ENCODE measurements at regions not wholly inside any gene's neighbourhood (a gene's known extent, or its start where the extent isn't known, plus 50 kb on each side); places are given as distances from the start of the nearest gene placed in this dataset.
"Not testable (repeated sequence)": the region's sequence is repeated elsewhere in the genome, so short reads cannot be mapped to it uniquely, and the experiment has no call there.

DNA sequence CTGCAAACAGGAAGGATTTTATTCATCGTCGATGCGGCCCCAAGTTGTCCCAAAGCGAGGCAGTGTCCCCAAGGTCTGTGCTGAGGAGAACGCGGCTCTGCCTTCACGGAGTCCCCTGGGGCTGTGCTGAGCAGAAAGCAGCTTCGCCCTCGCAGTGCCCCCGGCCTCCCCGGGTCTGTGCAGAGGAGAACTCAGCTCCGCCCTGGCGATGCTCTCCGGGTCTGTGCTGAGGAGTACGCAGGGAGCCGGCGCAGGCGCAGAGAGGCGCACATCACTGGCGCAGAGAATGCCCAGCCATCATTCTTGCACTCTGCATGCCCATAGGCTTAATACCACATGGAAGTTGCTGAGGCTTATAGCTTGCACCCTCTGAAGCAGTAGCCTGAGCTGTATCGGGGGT is 285.7 kb downstream of the CCDC74A start:
- H3K27ac ChIP-seq (ENCODE audit: low read length); H3K4me1 ChIP-seq (ENCODE audit: control insufficient read depth, insufficient read depth, low read length); H3K4me3 ChIP-seq (ENCODE audit: low read length); H3K9me3 ChIP-seq (ENCODE audit: control insufficient read depth, low read length); DNase-seq; ATAC-seq; H3K27me3 ChIP-seq (ENCODE audit: control insufficient read depth, insufficient read depth); intact Hi-C loops (cut with DNase I): not testable (repeated sequence)
- 95% methylated on average over 21 of the region's 21 CpGs for WGBS

GRCh38 chr2:131818267-131818973 is 290.7 kb downstream of the CCDC74A start:
- H3K9me3 ChIP-seq (ENCODE audit: control insufficient read depth, low read length); H3K4me3 ChIP-seq (ENCODE audit: low read length); DNase-seq; H3K27me3 ChIP-seq (ENCODE audit: control insufficient read depth, insufficient read depth); H3K27ac ChIP-seq (ENCODE audit: low read length); ATAC-seq; intact Hi-C loops (cut with DNase I); H3K4me1 ChIP-seq (ENCODE audit: control insufficient read depth, insufficient read depth, low read length): not testable (repeated sequence)
- 74% methylated on average over 4 of the region's 4 CpGs for WGBS

- H3K27me3 ChIP-seq (ENCODE audit: control insufficient read depth, insufficient read depth); ATAC-seq; H3K9me3 ChIP-seq (ENCODE audit: control insufficient read depth, low read length); intact Hi-C loops (cut with DNase I); H3K4me1 ChIP-seq (ENCODE audit: control insufficient read depth, insufficient read depth, low read length); H3K4me3 ChIP-seq (ENCODE audit: low read length); DNase-seq; H3K27ac ChIP-seq (ENCODE audit: low read length): not testable (repeated sequence)
- 65% methylated on average over 3 of the region's 3 CpGs for WGBS
These were observed 294.6 kb downstream of the CCDC74A start for GRCh38 chr2:131822237-131822721.

DNA sequence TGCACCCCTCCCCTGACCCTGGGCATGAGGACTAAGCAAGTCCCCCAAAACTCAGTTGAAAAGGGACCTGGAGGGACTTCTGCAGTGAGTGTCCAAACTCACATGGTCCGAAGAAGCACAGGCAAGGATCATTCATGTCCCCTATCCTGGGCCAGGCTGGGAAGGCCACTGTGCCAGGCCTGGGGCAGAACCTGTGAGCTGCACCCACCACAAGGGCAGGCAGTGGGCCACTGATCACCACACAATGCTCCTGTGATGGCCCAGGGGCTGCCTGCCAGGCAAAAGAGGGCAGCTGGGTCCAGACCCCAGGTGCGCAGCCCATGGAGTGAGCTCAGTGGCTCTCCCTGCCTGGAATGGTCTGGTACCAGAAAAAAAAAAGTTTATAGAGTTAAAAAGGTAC is 295.4 kb downstream of the CCDC74A start:
- ATAC-seq; H3K4me3 ChIP-seq (ENCODE audit: low read length); H3K4me1 ChIP-seq (ENCODE audit: control insufficient read depth, insufficient read depth, low read length); H3K27me3 ChIP-seq (ENCODE audit: control insufficient read depth, insufficient read depth); H3K27ac ChIP-seq (ENCODE audit: low read length); intact Hi-C loops (cut with DNase I); H3K9me3 ChIP-seq (ENCODE audit: control insufficient read depth, low read length); DNase-seq: not testable (repeated sequence)
- WGBS = 89% methylated on average over 2 of the region's 2 CpGs

GRCh38 chr2:131824986-131825385 is 297.3 kb downstream of the CCDC74A start:
- H3K27ac ChIP-seq (ENCODE audit: low read length); H3K4me3 ChIP-seq (ENCODE audit: low read length); H3K4me1 ChIP-seq (ENCODE audit: control insufficient read depth, insufficient read depth, low read length); H3K27me3 ChIP-seq (ENCODE audit: control insufficient read depth, insufficient read depth); intact Hi-C loops (cut with DNase I); ATAC-seq; DNase-seq; H3K9me3 ChIP-seq (ENCODE audit: control insufficient read depth, low read length): not testable (repeated sequence)
- WGBS = 65% methylated on average over 2 of the region's 2 CpGs

- intact Hi-C loops (cut with DNase I) = no loop called here
- no peak overlapping the region for H3K27ac ChIP-seq (ENCODE audit: low read length)
- no peak overlapping the region for H3K4me3 ChIP-seq (ENCODE audit: low read length)
- H3K27me3 ChIP-seq (ENCODE audit: control insufficient read depth, insufficient read depth) = no peaks in the 10 kb centered on the region
- peak in 1 of 3 donors; percentile 28 for DNase-seq
- H3K9me3 ChIP-seq (ENCODE audit: control insufficient read depth, low read length) = no peaks in the 10 kb centered on the region
- ATAC-seq = no peak
- H3K4me1 ChIP-seq (ENCODE audit: control insufficient read depth, insufficient read depth, low read length) = no peaks in the 10 kb centered on the region
- WGBS = 95% methylated on average over 56 of the region's 56 CpGs
These were observed 299.9 kb downstream of the CCDC74A start for GRCh38 chr2:131827481-131828163.

GRCh38 chr2:131828164-131828561 is 300.5 kb downstream of the CCDC74A start:
- WGBS = 94% methylated on average over 38 of the region's 38 CpGs
- Histone ChIP-seq H3K27ac (ENCODE audit: low read length) (no peak overlapping the region), H3K9me3 (ENCODE audit: control insufficient read depth, low read length) (no peaks in the 10 kb centered on the region), H3K27me3 (ENCODE audit: control insufficient read depth, insufficient read depth) (no peaks in the 10 kb centered on the region), H3K4me1 (ENCODE audit: control insufficient read depth, insufficient read depth, low read length) (no peaks in the 10 kb centered on the region), H3K4me3 (ENCODE audit: low read length) (no peak overlapping the region)
- DNase-seq (peak in 1 of 3 donors; percentile 34), ATAC-seq (no peak)
- intact Hi-C loops (cut with DNase I) = no loop called here

DNA sequence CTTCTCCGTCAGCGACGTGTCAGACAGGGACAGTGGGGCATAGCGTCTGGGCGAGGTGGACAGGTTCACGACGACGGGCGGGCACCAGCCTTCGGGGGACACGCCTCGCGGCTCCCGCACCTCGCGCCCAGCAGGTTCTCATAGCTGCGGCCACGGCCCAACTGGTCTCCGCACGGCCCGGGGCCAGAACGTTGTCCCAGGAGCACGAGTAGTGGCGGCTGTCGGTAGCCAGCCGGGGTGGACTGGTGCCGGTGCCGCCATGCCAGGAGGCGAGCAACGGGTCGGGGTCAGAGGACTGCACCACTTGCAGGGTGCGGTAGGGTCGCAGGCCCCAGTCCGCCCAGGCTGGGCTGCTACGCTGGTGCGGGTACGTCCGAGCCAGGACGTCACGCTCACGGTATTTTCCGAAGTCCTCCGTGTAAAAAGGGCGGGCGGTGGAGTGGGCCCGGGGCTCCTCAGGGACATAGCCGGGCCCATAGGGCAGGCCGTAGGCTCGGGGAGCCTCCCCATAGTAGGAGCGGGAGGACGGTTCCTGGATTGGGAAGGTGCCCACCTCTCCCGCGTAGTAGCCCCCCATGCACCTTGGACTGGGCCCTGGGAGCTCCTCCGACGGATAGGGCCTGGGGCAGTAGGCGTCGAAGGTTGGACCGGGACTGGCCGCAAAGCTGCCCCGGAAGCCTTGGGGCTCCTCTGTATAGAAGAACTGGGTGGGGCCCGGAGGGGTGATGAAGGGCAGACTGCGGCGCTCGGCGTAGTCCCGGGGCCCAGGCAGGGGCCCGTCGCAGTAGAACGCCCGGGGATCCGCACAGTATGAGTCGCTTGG is 301.2 kb downstream of the CCDC74A start:
- WGBS = 92% methylated on average over 72 of the region's 72 CpGs
- H3K4me3 ChIP-seq (ENCODE audit: low read length); H3K27ac ChIP-seq (ENCODE audit: low read length); H3K4me1 ChIP-seq (ENCODE audit: control insufficient read depth, insufficient read depth, low read length); intact Hi-C loops (cut with DNase I); H3K27me3 ChIP-seq (ENCODE audit: control insufficient read depth, insufficient read depth); H3K9me3 ChIP-seq (ENCODE audit: control insufficient read depth, low read length); ATAC-seq: not testable (repeated sequence)
- DNase-seq = peak in 2 of 3 donors; percentile 41 to 50

GRCh38 chr2:131829456-131830241 is 302.0 kb downstream of the CCDC74A start:
- peak in 2 of 3 donors; percentile 23 to 27 for DNase-seq
- H3K27me3 ChIP-seq (ENCODE audit: control insufficient read depth, insufficient read depth); H3K4me1 ChIP-seq (ENCODE audit: control insufficient read depth, insufficient read depth, low read length); ATAC-seq; H3K9me3 ChIP-seq (ENCODE audit: control insufficient read depth, low read length); intact Hi-C loops (cut with DNase I); H3K27ac ChIP-seq (ENCODE audit: low read length); H3K4me3 ChIP-seq (ENCODE audit: low read length): not testable (repeated sequence)
- 13% methylated on average over 101 of the region's 101 CpGs for WGBS

DNA sequence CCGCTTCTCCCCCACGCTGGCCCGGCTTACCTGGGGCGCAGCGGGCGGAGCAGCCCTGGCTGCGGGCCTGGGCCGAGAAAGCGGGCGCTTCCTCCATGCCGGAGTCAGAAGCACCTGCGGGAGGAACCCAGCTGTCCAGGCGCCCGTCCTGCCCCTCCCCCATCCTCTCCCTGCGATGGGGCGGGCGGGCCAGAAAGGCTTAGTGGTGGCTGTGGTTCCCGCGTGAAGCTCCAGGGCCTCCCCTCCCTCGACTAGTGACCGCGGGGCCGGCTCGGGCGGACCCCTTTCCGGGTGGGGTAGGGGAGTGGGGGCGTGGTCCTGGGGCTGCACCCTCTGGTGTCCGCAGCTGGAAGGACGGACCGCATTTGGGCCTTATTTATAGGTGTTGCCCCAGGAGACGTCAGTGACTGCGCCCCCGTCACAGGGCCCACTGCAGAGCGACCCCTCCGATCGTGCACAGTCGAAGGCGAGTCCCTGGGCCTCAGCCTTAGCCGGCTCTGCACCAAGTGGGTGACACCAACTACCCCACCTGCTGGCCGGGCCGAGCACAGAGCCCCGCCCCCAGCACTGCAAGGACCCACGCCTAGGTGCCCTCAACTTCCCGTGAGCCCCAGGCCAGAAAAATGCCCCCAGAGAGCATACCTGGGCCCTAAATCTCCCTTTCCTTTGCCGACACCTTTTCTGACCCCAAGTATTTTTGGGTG is 302.7 kb downstream of the CCDC74A start:
- DNase-seq = peak in 2 of 3 donors; percentile 26 to 41
- H3K27ac ChIP-seq (ENCODE audit: low read length); H3K27me3 ChIP-seq (ENCODE audit: control insufficient read depth, insufficient read depth); H3K4me3 ChIP-seq (ENCODE audit: low read length); ATAC-seq; H3K9me3 ChIP-seq (ENCODE audit: control insufficient read depth, low read length); intact Hi-C loops (cut with DNase I); H3K4me1 ChIP-seq (ENCODE audit: control insufficient read depth, insufficient read depth, low read length): not testable (repeated sequence)
- WGBS = 54% methylated on average over 45 of the region's 45 CpGs
